Activated CD8-positive, alpha-beta memory T cell treated with anti-CD3 and anti-CD28 coated beads, Interleukin-2, amount 10 ng/mL, durations not matched to agents 7 days and 5 days (primary cell): ENCODE measurements at regions not wholly inside any gene's neighbourhood (a gene's known extent, or its start where the extent isn't known, plus 50 kb on each side); places are given as distances from the start of the nearest gene placed in this dataset.

ENCODE experiments used
- ATAC-seq: fragments of 150-1000 bp; cut with Tn5 transposase; one replicate; pipeline ENCODE4 v1.10.0; 2021; ENCODE audit warnings: moderate library complexity
- CTCF ChIA-PET: fragments of 350-600 bp; sonication (Branson Sonifier 250); formaldehyde crosslinking; loops from one replicate; lab custom pipeline; 2021; ENCODE audit warnings: antibody characterized with exemption; lab: Charles Lee
- DNase-seq: peaks from one replicate; pipeline ENCODE4 v3.0.0-alpha.2; 2020
- H3K27ac Mint-ChIP-seq: one replicate; pipeline ENCODE4 v1.8.0; 2021; ENCODE audit warnings: mild to moderate bottlenecking, mixed read lengths
- H3K27me3 Mint-ChIP-seq: one replicate; pipeline ENCODE4 v1.8.0; 2021; ENCODE audit warnings: mixed read lengths
- H3K36me3 Mint-ChIP-seq: one replicate; pipeline ENCODE4 v1.8.0; 2021; ENCODE audit warnings: mild to moderate bottlenecking, mixed read lengths
- H3K4me1 Mint-ChIP-seq: one replicate; pipeline ENCODE4 v1.8.0; 2021; ENCODE audit warnings: mixed read lengths
- H3K4me3 Mint-ChIP-seq: one replicate; pipeline ENCODE4 v1.8.0; 2021; ENCODE audit warnings: mild to moderate bottlenecking, moderate library complexity, mixed read lengths
- H3K9me3 Mint-ChIP-seq: one replicate; pipeline ENCODE4 v1.8.0; 2022; ENCODE audit warnings: low read depth, mixed read lengths

GRCh38 chr5:122565331-122565730, 209.5 kb upstream of the SNX2 start:
- no peak for ATAC-seq
- H3K36me3 Mint-ChIP-seq, result no peaks in the 10 kb centered on the region
- H3K4me3 Mint-ChIP-seq, result no peak overlapping the region
- H3K27ac Mint-ChIP-seq, result no peak overlapping the region
- CTCF ChIA-PET, result no interaction called here
- H3K27me3 Mint-ChIP-seq, result no peaks in the 10 kb centered on the region
- H3K4me1 Mint-ChIP-seq, result no peaks in the 10 kb centered on the region
- no peak for DNase-seq
- H3K9me3 Mint-ChIP-seq, result no peaks in the 10 kb centered on the region

- DNase-seq (no peak), ATAC-seq (no peak)
- Mint-ChIP-seq H3K4me1 (no peaks in the 10 kb centered on the region), H3K27ac (no peak overlapping the region), H3K27me3 (peaks cover 7% of the 10 kb centered on the region), H3K4me3 (no peak overlapping the region), H3K9me3 (no peaks in the 10 kb centered on the region), H3K36me3 (no peaks in the 10 kb centered on the region)
- CTCF ChIA-PET, result no interaction called here
Observed at GRCh38 chr5:122576256-122577016, 198.4 kb upstream of the SNX2 start.

- H3K27ac Mint-ChIP-seq, result no peak overlapping the region
- CTCF ChIA-PET, result no interaction called here
- ATAC-seq (no peak), DNase-seq (no peak)
- no peak overlapping the region for H3K4me3 Mint-ChIP-seq
- no peaks in the 10 kb centered on the region for H3K4me1 Mint-ChIP-seq
- peaks cover 7% of the 10 kb centered on the region for H3K27me3 Mint-ChIP-seq
- H3K36me3 Mint-ChIP-seq, result no peaks in the 10 kb centered on the region
- no peaks in the 10 kb centered on the region for H3K9me3 Mint-ChIP-seq
Observed at GRCh38 chr5:122581629-122582028, 193.3 kb upstream of the SNX2 start.

- Mint-ChIP-seq H3K27me3 (peaks cover 7% of the 10 kb centered on the region), H3K4me1 (no peaks in the 10 kb centered on the region), H3K4me3 (no peak overlapping the region), H3K36me3 (no peaks in the 10 kb centered on the region), H3K9me3 (no peaks in the 10 kb centered on the region), H3K27ac (no peak overlapping the region)
- ATAC-seq, result no peak
- CTCF ChIA-PET, result no interaction called here
- DNase-seq, result no peak
Observed at GRCh38 chr5:122584411-122585300, 190.2 kb upstream of the SNX2 start.

- ATAC-seq (no peak), DNase-seq (no peak)
- no peaks in the 10 kb centered on the region for H3K9me3 Mint-ChIP-seq
- CTCF ChIA-PET, result no interaction called here
- no peaks in the 10 kb centered on the region for H3K4me1 Mint-ChIP-seq
- no peak overlapping the region for H3K27ac Mint-ChIP-seq
- H3K36me3 Mint-ChIP-seq, result no peaks in the 10 kb centered on the region
- H3K4me3 Mint-ChIP-seq, result no peak overlapping the region
- H3K27me3 Mint-ChIP-seq, result peaks cover 7% of the 10 kb centered on the region
Observed at GRCh38 chr5:122585371-122585770, 189.5 kb upstream of the SNX2 start.

GRCh38 chr5:122586351-122586750, 188.5 kb upstream of the SNX2 start:
- Mint-ChIP-seq H3K36me3 (no peaks in the 10 kb centered on the region), H3K27ac (no peak overlapping the region), H3K9me3 (no peaks in the 10 kb centered on the region), H3K4me3 (no peak overlapping the region), H3K4me1 (no peaks in the 10 kb centered on the region), H3K27me3 (peaks cover 1% of the 10 kb centered on the region)
- CTCF ChIA-PET, result no interaction called here
- ATAC-seq (no peak), DNase-seq (no peak)

- no peaks in the 10 kb centered on the region for H3K27me3 Mint-ChIP-seq
- H3K36me3 Mint-ChIP-seq, result no peaks in the 10 kb centered on the region
- CTCF ChIA-PET, result no interaction called here
- H3K4me3 Mint-ChIP-seq, result no peak overlapping the region
- no peaks in the 10 kb centered on the region for H3K4me1 Mint-ChIP-seq
- no peaks in the 10 kb centered on the region for H3K9me3 Mint-ChIP-seq
- no peak overlapping the region for H3K27ac Mint-ChIP-seq
- DNase-seq (no peak), ATAC-seq (no peak)
Observed at GRCh38 chr5:122591828-122592227, 183.1 kb upstream of the SNX2 start.

- no peaks in the 10 kb centered on the region for H3K4me1 Mint-ChIP-seq
- CTCF ChIA-PET, result no interaction called here
- no peaks in the 10 kb centered on the region for H3K9me3 Mint-ChIP-seq
- no peak for ATAC-seq
- no peak overlapping the region for H3K4me3 Mint-ChIP-seq
- no peaks in the 10 kb centered on the region for H3K36me3 Mint-ChIP-seq
- DNase-seq, result no peak
- H3K27me3 Mint-ChIP-seq, result no peaks in the 10 kb centered on the region
- H3K27ac Mint-ChIP-seq, result no peak overlapping the region
Observed at GRCh38 chr5:122599000-122599399, 175.9 kb upstream of the SNX2 start.

GRCh38 chr5:122600924-122601323, 174.0 kb upstream of the SNX2 start:
- ATAC-seq, result no peak
- H3K9me3 Mint-ChIP-seq, result no peaks in the 10 kb centered on the region
- CTCF ChIA-PET, result no interaction called here

GRCh38 chr5:122602700-122603099, 172.2 kb upstream of the SNX2 start:
- Mint-ChIP-seq H3K36me3 (no peaks in the 10 kb centered on the region), H3K4me1 (no peaks in the 10 kb centered on the region), H3K27ac (no peak overlapping the region), H3K27me3 (no peaks in the 10 kb centered on the region), H3K9me3 (no peaks in the 10 kb centered on the region), H3K4me3 (no peak overlapping the region)
- no peak for ATAC-seq
- CTCF ChIA-PET, result no interaction called here
- no peak for DNase-seq

More at GRCh38 chr5:122600924-122601323, 174.0 kb upstream of the SNX2 start:
- H3K36me3 Mint-ChIP-seq, result no peaks in the 10 kb centered on the region
- H3K4me3 Mint-ChIP-seq, result no peak overlapping the region
- H3K27ac Mint-ChIP-seq, result no peak overlapping the region
- no peaks in the 10 kb centered on the region for H3K27me3 Mint-ChIP-seq
- H3K4me1 Mint-ChIP-seq, result no peaks in the 10 kb centered on the region
- no peak for DNase-seq

- Mint-ChIP-seq H3K36me3 (no peaks in the 10 kb centered on the region), H3K27ac (no peak overlapping the region), H3K27me3 (no peaks in the 10 kb centered on the region), H3K4me1 (no peaks in the 10 kb centered on the region), H3K4me3 (no peak overlapping the region), H3K9me3 (no peaks in the 10 kb centered on the region)
- ATAC-seq (no peak), DNase-seq (no peak)
- CTCF ChIA-PET, result no interaction called here
Observed at GRCh38 chr5:122605236-122605635, 169.6 kb upstream of the SNX2 start.

- no peak for DNase-seq
- CTCF ChIA-PET, result no interaction called here
- Mint-ChIP-seq H3K27ac (no peak overlapping the region), H3K36me3 (no peaks in the 10 kb centered on the region), H3K4me3 (no peak overlapping the region), H3K4me1 (no peaks in the 10 kb centered on the region), H3K27me3 (no peaks in the 10 kb centered on the region), H3K9me3 (no peaks in the 10 kb centered on the region)
- no peak for ATAC-seq
Observed at GRCh38 chr5:122607818-122608217, 167.1 kb upstream of the SNX2 start.

GRCh38 chr5:122608222-122608621, 166.7 kb upstream of the SNX2 start:
- Mint-ChIP-seq H3K4me3 (no peak overlapping the region), H3K36me3 (no peaks in the 10 kb centered on the region), H3K9me3 (no peaks in the 10 kb centered on the region), H3K27me3 (no peaks in the 10 kb centered on the region), H3K4me1 (no peaks in the 10 kb centered on the region), H3K27ac (no peak overlapping the region)
- CTCF ChIA-PET, result interaction anchor here (0.7 kb wide), 1 partner anchor 11 kb away, joined by 3 read pairs; no protein-coding TSS in a partner anchor
- DNase-seq (no peak), ATAC-seq (no peak)

- DNase-seq (no peak), ATAC-seq (no peak)
- Mint-ChIP-seq H3K27ac (no peak overlapping the region), H3K4me1 (no peaks in the 10 kb centered on the region), H3K9me3 (no peaks in the 10 kb centered on the region), H3K36me3 (no peaks in the 10 kb centered on the region), H3K27me3 (no peaks in the 10 kb centered on the region), H3K4me3 (no peak overlapping the region)
- CTCF ChIA-PET, result no interaction called here
Observed at GRCh38 chr5:122611406-122611805, 163.5 kb upstream of the SNX2 start.
